ENCODE measurements at regions not wholly inside any gene's neighbourhood (a gene's known extent, or its start where the extent isn't known, plus 50 kb on each side); places are given as distances from the start of the nearest gene placed in this dataset.

- intact Hi-C loops (cut with micrococcal nuclease; ENCODE audit: unreplicated experiment): loop anchor here (10.0 kb wide), 1 partner anchor 324 kb away; no protein-coding TSS in a partner anchor
- Histone ChIP-seq H3K4me1 (peaks cover 4% of the 10 kb centered on the region; the same call in 1 of the 2 replicates), H3K4me3 (ENCODE audit: low read depth, low read length) (no peak overlapping the region), H3K36me3 (ENCODE audit: control insufficient read depth, insufficient read depth, low read length) (no peaks in the 10 kb centered on the region), H3K27me3 (replicated peaks; ENCODE audit: control insufficient read depth, insufficient read depth, low read length) (no peaks in the 10 kb centered on the region), H3K9me3 (no peaks in the 10 kb centered on the region)
- TF ChIP-seq, protein P1, sequence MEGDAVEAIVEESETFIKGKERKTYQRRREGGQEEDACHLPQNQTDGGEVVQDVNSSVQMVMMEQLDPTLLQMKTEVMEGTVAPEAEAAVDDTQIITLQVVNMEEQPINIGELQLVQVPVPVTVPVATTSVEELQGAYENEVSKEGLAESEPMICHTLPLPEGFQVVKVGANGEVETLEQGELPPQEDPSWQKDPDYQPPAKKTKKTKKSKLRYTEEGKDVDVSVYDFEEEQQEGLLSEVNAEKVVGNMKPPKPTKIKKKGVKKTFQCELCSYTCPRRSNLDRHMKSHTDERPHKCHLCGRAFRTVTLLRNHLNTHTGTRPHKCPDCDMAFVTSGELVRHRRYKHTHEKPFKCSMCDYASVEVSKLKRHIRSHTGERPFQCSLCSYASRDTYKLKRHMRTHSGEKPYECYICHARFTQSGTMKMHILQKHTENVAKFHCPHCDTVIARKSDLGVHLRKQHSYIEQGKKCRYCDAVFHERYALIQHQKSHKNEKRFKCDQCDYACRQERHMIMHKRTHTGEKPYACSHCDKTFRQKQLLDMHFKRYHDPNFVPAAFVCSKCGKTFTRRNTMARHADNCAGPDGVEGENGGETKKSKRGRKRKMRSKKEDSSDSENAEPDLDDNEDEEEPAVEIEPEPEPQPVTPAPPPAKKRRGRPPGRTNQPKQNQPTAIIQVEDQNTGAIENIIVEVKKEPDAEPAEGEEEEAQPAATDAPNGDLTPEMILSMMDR (IDR thresholded peaks at IDR 0.05; ENCODE audit: insufficient read depth in 1 of 2, low read depth in 1 of 2, low read length in 1 of 2, severe bottlenecking in 1 of 2, unreplicated experiment in 1 of 2): no peak
- H3K9me3 Mint-ChIP-seq (ENCODE audit: unreplicated experiment): peaks cover 18% of the 10 kb centered on the region
- no peak for DNase-seq
- ChIA-PET CTCF (no interaction called here), POLR2A (no interaction called here)
- BruUV-seq (replicated peaks): no TSS peak
- H3K4me3 Mint-ChIP-seq (ENCODE audit: unreplicated experiment): no peak overlapping the region
- no peaks in the 10 kb centered on the region for H3K27me3 Mint-ChIP-seq (ENCODE audit: insufficient read depth, unreplicated experiment)
- H3K27ac Mint-ChIP-seq (ENCODE audit: unreplicated experiment): no peak overlapping the region
- no peaks in the 10 kb centered on the region for H3K36me3 Mint-ChIP-seq (ENCODE audit: insufficient read depth, unreplicated experiment)
- H3K4me1 Mint-ChIP-seq (ENCODE audit: low read depth, unreplicated experiment): no peaks in the 10 kb centered on the region
These were observed 264.3 kb upstream of the PLD5 start for GRCh38 chr1:242788771-242789170.

DNA sequence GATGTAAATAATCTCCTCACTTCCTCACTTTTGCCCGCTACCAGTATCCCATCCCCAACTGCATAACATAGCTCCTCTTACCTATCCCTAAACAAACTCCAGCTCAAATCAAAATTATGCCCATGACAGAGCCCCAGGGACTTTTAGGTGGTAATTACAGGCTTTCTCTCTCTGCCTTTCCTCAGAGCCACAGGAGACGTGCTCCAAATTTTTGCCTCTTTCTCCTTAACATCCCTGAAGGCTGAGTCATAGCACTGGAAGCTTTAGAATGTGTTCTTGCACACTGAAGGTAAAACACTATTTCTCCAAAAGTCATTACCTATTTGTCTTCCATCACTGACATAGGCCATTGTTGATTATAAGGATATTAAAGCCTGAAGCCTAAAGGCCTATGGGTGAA, 263.5 kb upstream of the PLD5 start:
- H3K36me3 Mint-ChIP-seq (ENCODE audit: insufficient read depth, unreplicated experiment): no peaks in the 10 kb centered on the region
- Histone ChIP-seq H3K27me3 (replicated peaks; ENCODE audit: control insufficient read depth, insufficient read depth, low read length) (no peaks in the 10 kb centered on the region), H3K9me3 (no peaks in the 10 kb centered on the region), H3K36me3 (ENCODE audit: control insufficient read depth, insufficient read depth, low read length) (no peaks in the 10 kb centered on the region), H3K4me3 (ENCODE audit: low read depth, low read length) (no peak overlapping the region), H3K4me1 (peaks cover 4% of the 10 kb centered on the region; the same call in 1 of the 2 replicates)
- no peak for DNase-seq
- peaks cover 18% of the 10 kb centered on the region for H3K9me3 Mint-ChIP-seq (ENCODE audit: unreplicated experiment)
- H3K27me3 Mint-ChIP-seq (ENCODE audit: insufficient read depth, unreplicated experiment): no peaks in the 10 kb centered on the region
- H3K4me1 Mint-ChIP-seq (ENCODE audit: low read depth, unreplicated experiment): no peaks in the 10 kb centered on the region
- CTCF ChIA-PET: no interaction called here
- no TSS peak for BruUV-seq (replicated peaks)
- peak overlapping the region; percentile 48 for H3K27ac Mint-ChIP-seq (ENCODE audit: unreplicated experiment)
- POLR2A ChIA-PET: no interaction called here
- TF ChIP-seq, protein P1 (IDR thresholded peaks at IDR 0.05; ENCODE audit: insufficient read depth in 1 of 2, low read depth in 1 of 2, low read length in 1 of 2, severe bottlenecking in 1 of 2, unreplicated experiment in 1 of 2): no peak
- intact Hi-C loops (cut with micrococcal nuclease; ENCODE audit: unreplicated experiment): loop anchor here (10.0 kb wide), 1 partner anchor 323 kb away; no protein-coding TSS in a partner anchor
- no peak overlapping the region for H3K4me3 Mint-ChIP-seq (ENCODE audit: unreplicated experiment)

DNA sequence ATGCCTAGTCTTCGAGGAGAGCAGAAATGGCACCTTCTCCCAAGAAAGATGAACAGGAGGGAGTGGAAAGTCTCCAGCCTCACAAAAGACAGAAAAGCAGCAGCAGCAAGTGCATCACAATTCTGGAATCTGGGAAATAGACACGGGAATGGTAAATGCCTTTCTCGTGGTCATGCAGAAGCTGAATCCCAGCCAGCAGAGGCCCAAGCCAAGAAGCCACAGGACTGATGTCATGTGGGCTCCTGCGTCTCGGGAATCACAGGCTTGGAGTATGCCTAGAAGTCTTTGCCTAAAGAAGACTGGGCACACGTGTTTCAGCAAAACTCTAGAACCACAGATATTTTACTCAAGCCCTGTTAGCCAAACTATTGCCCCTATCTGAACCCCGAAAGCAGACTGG, 260.3 kb upstream of the PLD5 start:
- Histone ChIP-seq H3K9me3 (no peaks in the 10 kb centered on the region), H3K36me3 (ENCODE audit: control insufficient read depth, insufficient read depth, low read length) (no peaks in the 10 kb centered on the region), H3K4me3 (ENCODE audit: low read depth, low read length) (no peak overlapping the region), H3K27me3 (replicated peaks; ENCODE audit: control insufficient read depth, insufficient read depth, low read length) (no peaks in the 10 kb centered on the region), H3K4me1 (peaks cover 4% of the 10 kb centered on the region; the same call in 1 of the 2 replicates)
- H3K4me3 Mint-ChIP-seq (ENCODE audit: unreplicated experiment): no peak overlapping the region
- peaks cover 9% of the 10 kb centered on the region for H3K9me3 Mint-ChIP-seq (ENCODE audit: unreplicated experiment)
- BruUV-seq (replicated peaks): no TSS peak
- ChIA-PET CTCF (no interaction called here), POLR2A (no interaction called here)
- intact Hi-C loops (cut with micrococcal nuclease; ENCODE audit: unreplicated experiment): loop anchor here (10.0 kb wide), 1 partner anchor 320 kb away; no protein-coding TSS in a partner anchor
- H3K4me1 Mint-ChIP-seq (ENCODE audit: low read depth, unreplicated experiment): no peaks in the 10 kb centered on the region
- H3K27ac Mint-ChIP-seq (ENCODE audit: unreplicated experiment): no peak overlapping the region
- H3K27me3 Mint-ChIP-seq (ENCODE audit: insufficient read depth, unreplicated experiment): no peaks in the 10 kb centered on the region
- no peak for DNase-seq
- TF ChIP-seq, protein P1 (IDR thresholded peaks at IDR 0.05; ENCODE audit: insufficient read depth in 1 of 2, low read depth in 1 of 2, low read length in 1 of 2, severe bottlenecking in 1 of 2, unreplicated experiment in 1 of 2): no peak
- no peaks in the 10 kb centered on the region for H3K36me3 Mint-ChIP-seq (ENCODE audit: insufficient read depth, unreplicated experiment)

All from Caco-2 (cell line).